ENCODE measurements at regions not wholly inside any gene's neighbourhood (a gene's known extent, or its start where the extent isn't known, plus 50 kb on each side); places are given as distances from the start of the nearest gene placed in this dataset.

DNA sequence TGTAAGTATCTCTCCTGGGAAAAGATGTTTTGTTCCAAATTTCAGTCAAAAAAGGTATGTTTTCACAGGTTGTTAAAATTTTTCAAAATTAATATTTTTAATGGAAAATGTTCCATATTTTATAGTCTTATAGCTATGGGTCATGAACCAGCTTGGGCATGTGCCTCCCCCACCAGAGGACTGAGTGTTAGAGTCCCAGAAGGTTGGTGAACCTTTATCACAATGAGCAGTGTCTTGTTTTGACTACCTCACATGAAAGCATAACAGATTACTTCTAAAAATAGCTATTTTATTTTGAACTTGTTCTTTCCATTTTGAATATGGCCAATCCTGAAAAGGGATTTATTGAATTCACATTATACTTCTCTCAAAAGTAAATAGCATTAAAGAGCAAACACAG, 112.5 kb upstream of the TSC22D1 start (continued):
- TF ChIP-seq, protein P1, sequence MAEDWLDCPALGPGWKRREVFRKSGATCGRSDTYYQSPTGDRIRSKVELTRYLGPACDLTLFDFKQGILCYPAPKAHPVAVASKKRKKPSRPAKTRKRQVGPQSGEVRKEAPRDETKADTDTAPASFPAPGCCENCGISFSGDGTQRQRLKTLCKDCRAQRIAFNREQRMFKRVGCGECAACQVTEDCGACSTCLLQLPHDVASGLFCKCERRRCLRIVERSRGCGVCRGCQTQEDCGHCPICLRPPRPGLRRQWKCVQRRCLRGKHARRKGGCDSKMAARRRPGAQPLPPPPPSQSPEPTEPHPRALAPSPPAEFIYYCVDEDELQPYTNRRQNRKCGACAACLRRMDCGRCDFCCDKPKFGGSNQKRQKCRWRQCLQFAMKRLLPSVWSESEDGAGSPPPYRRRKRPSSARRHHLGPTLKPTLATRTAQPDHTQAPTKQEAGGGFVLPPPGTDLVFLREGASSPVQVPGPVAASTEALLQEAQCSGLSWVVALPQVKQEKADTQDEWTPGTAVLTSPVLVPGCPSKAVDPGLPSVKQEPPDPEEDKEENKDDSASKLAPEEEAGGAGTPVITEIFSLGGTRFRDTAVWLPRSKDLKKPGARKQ (CRISPR knock-in tag; IDR thresholded peaks at IDR 0.05) = no peak

DNA sequence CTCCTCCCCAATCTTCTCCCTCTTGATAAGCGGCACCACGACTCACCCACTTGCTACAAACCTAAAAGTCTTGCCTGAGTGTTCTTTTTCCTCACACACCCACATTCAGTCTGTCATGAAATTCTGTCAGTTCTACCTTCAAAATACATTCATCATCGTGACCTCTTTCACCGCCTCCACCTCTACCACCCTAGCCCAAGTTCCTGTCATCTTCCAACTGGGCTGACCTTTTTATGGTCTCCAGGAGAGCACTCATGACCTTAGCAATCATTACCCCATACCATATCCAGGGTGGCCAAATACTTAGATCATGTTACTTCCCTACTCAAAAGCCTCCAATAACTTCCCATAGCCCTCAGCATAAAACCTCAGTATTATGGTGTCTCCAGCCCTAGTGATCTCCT, 110.4 kb upstream of the TSC22D1 start:
- H3K36me3 ChIP-seq (ENCODE audit: control insufficient read depth, insufficient read depth, low read length) = no peaks in the 10 kb centered on the region
- intact Hi-C loops (cut with micrococcal nuclease) = no loop called here
- TF ChIP-seq PTBP1 (IDR thresholded peaks at IDR 0.05; ENCODE audit: low read depth, low read length) = no peak
- TF ChIP-seq, protein P2, sequence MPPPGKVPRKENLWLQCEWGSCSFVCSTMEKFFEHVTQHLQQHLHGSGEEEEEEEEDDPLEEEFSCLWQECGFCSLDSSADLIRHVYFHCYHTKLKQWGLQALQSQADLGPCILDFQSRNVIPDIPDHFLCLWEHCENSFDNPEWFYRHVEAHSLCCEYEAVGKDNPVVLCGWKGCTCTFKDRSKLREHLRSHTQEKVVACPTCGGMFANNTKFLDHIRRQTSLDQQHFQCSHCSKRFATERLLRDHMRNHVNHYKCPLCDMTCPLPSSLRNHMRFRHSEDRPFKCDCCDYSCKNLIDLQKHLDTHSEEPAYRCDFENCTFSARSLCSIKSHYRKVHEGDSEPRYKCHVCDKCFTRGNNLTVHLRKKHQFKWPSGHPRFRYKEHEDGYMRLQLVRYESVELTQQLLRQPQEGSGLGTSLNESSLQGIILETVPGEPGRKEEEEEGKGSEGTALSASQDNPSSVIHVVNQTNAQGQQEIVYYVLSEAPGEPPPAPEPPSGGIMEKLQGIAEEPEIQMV (tag; conservative IDR thresholded peaks at IDR 0.05; ENCODE audit: low read depth) = no peak
- TF ChIP-seq ZKSCAN1 (IDR thresholded peaks at IDR 0.05; ENCODE audit: low read depth, low read length) = no peak
- no peak for TF ChIP-seq NCOR1 (IDR thresholded peaks at IDR 0.05)
- TF ChIP-seq TCF7 (IDR thresholded peaks at IDR 0.05; ENCODE audit: borderline replicate concordance) = no peak
- no peak for TF ChIP-seq ZNF133 (CRISPR knock-in tag; IDR thresholded peaks at IDR 0.05)
- no peak for TF ChIP-seq ZNF444 (CRISPR knock-in tag; IDR thresholded peaks at IDR 0.05)
- no peak for TF ChIP-seq ARHGAP35 (IDR thresholded peaks at IDR 0.05; ENCODE audit: partially characterized antibody)
- TF ChIP-seq, protein P3, sequence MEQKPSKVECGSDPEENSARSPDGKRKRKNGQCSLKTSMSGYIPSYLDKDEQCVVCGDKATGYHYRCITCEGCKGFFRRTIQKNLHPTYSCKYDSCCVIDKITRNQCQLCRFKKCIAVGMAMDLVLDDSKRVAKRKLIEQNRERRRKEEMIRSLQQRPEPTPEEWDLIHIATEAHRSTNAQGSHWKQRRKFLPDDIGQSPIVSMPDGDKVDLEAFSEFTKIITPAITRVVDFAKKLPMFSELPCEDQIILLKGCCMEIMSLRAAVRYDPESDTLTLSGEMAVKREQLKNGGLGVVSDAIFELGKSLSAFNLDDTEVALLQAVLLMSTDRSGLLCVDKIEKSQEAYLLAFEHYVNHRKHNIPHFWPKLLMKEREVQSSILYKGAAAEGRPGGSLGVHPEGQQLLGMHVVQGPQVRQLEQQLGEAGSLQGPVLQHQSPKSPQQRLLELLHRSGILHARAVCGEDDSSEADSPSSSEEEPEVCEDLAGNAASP (IDR thresholded peaks at IDR 0.05) = no peak
- no peak for TF ChIP-seq SP1 (CRISPR knock-in tag; IDR thresholded peaks at IDR 0.05)
- TF ChIP-seq NR3C1 (CRISPR knock-in tag; IDR thresholded peaks at IDR 0.05) = no peak
- DNase-seq (ENCODE audit: extremely low read depth in 1 of 4, low spot score in 3 of 4) (no peak), FAIRE-seq (no peak), ATAC-seq (no peak)
- POLR2A ChIA-PET = interaction anchor here (0.7 kb wide), 1 partner anchor 11 kb away, joined by 3 read pairs; no protein-coding TSS in a partner anchor
- no peak overlapping the region for H3K9ac ChIP-seq (ENCODE audit: insufficient read depth in 1 of 2, low read depth in 2 of 2, low read length in 2 of 2)
- WGBS (ENCODE audit: insufficient coverage, low coverage, missing lambda C conversion rate) = 2% methylated on average over 4 of the region's 4 CpGs
- no TSS peak for BruUV-seq (replicated peaks)
- CTCF ChIA-PET (ENCODE audit: low intra/inter-chr PET ratio) = no interaction called here
- H2AFZ ChIP-seq (ENCODE audit: low read depth, low read length) = no peak overlapping the region
- in situ Hi-C loops (cut with MboI) = no loop called here
- no peaks in the 10 kb centered on the region for H3K79me2 ChIP-seq (ENCODE audit: control insufficient read depth, insufficient read depth, low read length)
- no peaks in the 10 kb centered on the region for H3K9me1 ChIP-seq (ENCODE audit: control insufficient read depth, insufficient read depth, low read length)
- peaks cover 0 to 2% of the 10 kb centered on the region in 2 experiments; a peak in 1 of 5 replicates for H3K27me3 ChIP-seq (ENCODE audit: control insufficient read depth in 2 of 2, insufficient read depth in 2 of 2, low read length in 2 of 2)
- H3K9me3 ChIP-seq (replicated peaks; ENCODE audit: control insufficient read depth, insufficient read depth, low read depth, low read length) = no peaks in the 10 kb centered on the region
- no peak overlapping the region for H3K4me3 ChIP-seq
- H3K4me1 ChIP-seq (replicated peaks in 1 of 2; ENCODE audit: control insufficient read depth in 2 of 2, insufficient read depth in 2 of 2, low read length in 2 of 2) = no peaks in the 10 kb centered on the region; a peak in 1 of 5 replicates
- H3K4me2 ChIP-seq (ENCODE audit: insufficient read depth, low read length) = no peak overlapping the region
- no peak overlapping the region for H3K27ac ChIP-seq (ENCODE audit: extremely low read depth, low read depth, low read length)
- H4K20me1 ChIP-seq (replicated peaks; ENCODE audit: control insufficient read depth, insufficient read depth, low read length) = no peaks in the 10 kb centered on the region
